ENCODE measurements at regions not wholly inside any gene's neighbourhood (a gene's known extent, or its start where the extent isn't known, plus 50 kb on each side); places are given as distances from the start of the nearest gene placed in this dataset.

DNA sequence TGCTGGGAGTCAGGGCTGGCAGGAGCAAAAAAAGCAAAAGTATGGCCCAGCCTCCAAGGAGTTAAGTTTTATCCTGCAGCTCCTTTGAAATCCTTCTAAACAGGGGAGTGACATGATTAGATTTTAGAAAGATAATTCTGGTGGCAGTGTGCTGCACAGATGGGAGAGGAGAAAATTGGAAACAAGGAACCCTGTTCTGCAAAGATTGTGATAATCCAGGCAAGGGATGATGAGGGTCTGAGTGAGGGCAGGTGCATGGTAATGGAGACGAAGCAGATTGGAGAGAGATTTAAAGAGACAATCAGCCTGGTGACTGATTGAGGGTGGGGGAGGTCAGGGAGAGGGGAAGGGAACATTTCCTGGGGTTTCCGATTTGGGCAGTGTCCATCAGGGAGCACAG lies 444.7 kb upstream of the PODXL start:
- TF ChIP-seq CTCF (IDR thresholded peaks at IDR 0.05) (no peak), EZH2 (IDR thresholded peaks at IDR 0.05; ENCODE audit: borderline replicate concordance, insufficient read depth, low read depth, low read length, poor library complexity, severe bottlenecking) (no peak)
